ENCODE measurements at regions not wholly inside any gene's neighbourhood (a gene's known extent, or its start where the extent isn't known, plus 50 kb on each side); places are given as distances from the start of the nearest gene placed in this dataset.

GRCh38 chr17:6290488-6291196 is 144.3 kb downstream of the AIPL1 start:
- Histone ChIP-seq H4K8ac (ENCODE audit: low read depth in 2 of 2, low read length in 2 of 2) (no peak overlapping the region), H3K23ac (ENCODE audit: low read depth, low read length) (no peak overlapping the region), H2BK5ac (ENCODE audit: low read depth, low read length, poor library complexity, severe bottlenecking) (no peak overlapping the region), H3K18ac (ENCODE audit: low read depth, low read length) (no peak overlapping the region), H3K9me3 (ENCODE audit: control insufficient read depth, insufficient read depth, low read length) (peaks cover 11% of the 10 kb centered on the region), H2AFZ (replicated peaks; ENCODE audit: low read length, poor library complexity) (no peak overlapping the region), H3K9me1 (ENCODE audit: insufficient read depth, low read length) (no peaks in the 10 kb centered on the region), H3K4me3 (ENCODE audit: insufficient read depth, low read depth, low read length) (no peak overlapping the region), H2BK15ac (ENCODE audit: low read depth, low read length) (no peak overlapping the region), H4K91ac (ENCODE audit: insufficient read depth, low read depth, low read length) (no peak overlapping the region), H3K4me2 (ENCODE audit: low read depth, low read length) (no peak overlapping the region), H2BK20ac (ENCODE audit: low read depth, low read length) (no peak overlapping the region), H3K27me3 (ENCODE audit: control insufficient read depth, insufficient read depth, low read length) (no peaks in the 10 kb centered on the region), H2AK9ac (replicated peaks; ENCODE audit: low read depth, low read length, poor library complexity) (no peak overlapping the region), H3K9ac (ENCODE audit: low read depth, low read length) (no peak overlapping the region), H3K4me1 (ENCODE audit: control insufficient read depth, insufficient read depth, low read length) (no peaks in the 10 kb centered on the region), H2BK120ac (ENCODE audit: low read depth, low read length) (no peak overlapping the region), H3K56ac (ENCODE audit: extremely low read depth, insufficient read depth, low read length) (no peak overlapping the region), H3K36me3 (ENCODE audit: control insufficient read depth, insufficient read depth, low read length) (no peaks in the 10 kb centered on the region), H2AK5ac (ENCODE audit: low read depth, low read length) (no peak overlapping the region), H4K5ac (ENCODE audit: low read depth, low read length) (no peak overlapping the region), H4K20me1 (ENCODE audit: insufficient read depth, low read length) (no peaks in the 10 kb centered on the region), H3K4ac (ENCODE audit: low read depth, low read length) (no peak overlapping the region), H3K27ac (ENCODE audit: insufficient read depth, low read length) (no peak overlapping the region), H3K14ac (replicated peaks; ENCODE audit: low read depth, low read length) (no peak overlapping the region), H3K79me1 (ENCODE audit: low read depth in 1 of 2, low read length in 2 of 2) (no peaks in the 10 kb centered on the region)
- intact Hi-C loops (cut with micrococcal nuclease) (loop anchor here (10.0 kb wide), 1 partner anchor 114 kb away; no protein-coding TSS in a partner anchor), in situ Hi-C loops (cut with MboI; ENCODE audit: low sequenced_read_pairs) (no loop called here), dilution Hi-C loops (cut with HindIII; ENCODE audit: low sequenced_read_pairs, unreplicated experiment) (no loop called here)
- DNase-seq (no peak), ATAC-seq (ENCODE audit: low read depth) (no peak)
- ChIA-PET POLR2A (ENCODE audit: unreplicated experiment) (no interaction called here), CTCF (no interaction called here)
- TF ChIP-seq BHLHE40 (IDR thresholded peaks at IDR 0.05; ENCODE audit: low read depth, low read length) (no peak), ELK1 (IDR thresholded peaks at IDR 0.05; ENCODE audit: borderline replicate concordance, low read depth, low read length) (no peak), CTCF (conservative IDR thresholded peaks at IDR 0.05; ENCODE audit: low read depth, low read length) (no peak), MAFK (IDR thresholded peaks at IDR 0.05; ENCODE audit: low read depth, low read length) (no peak), USF2 (IDR thresholded peaks at IDR 0.05; ENCODE audit: low read depth, low read length) (no peak), POLR2A (IDR thresholded peaks at IDR 0.05; ENCODE audit: low read depth, low read length) (no peak), SMC3 (IDR thresholded peaks at IDR 0.05; ENCODE audit: low read depth, low read length) (no peak), CEBPB (IDR thresholded peaks at IDR 0.05; ENCODE audit: low read depth, low read length) (no peak), MXI1 (IDR thresholded peaks at IDR 0.05; ENCODE audit: borderline replicate concordance, low read depth, low read length) (no peak), RAD21 (IDR thresholded peaks at IDR 0.05; ENCODE audit: low read length) (no peak), CHD1 (IDR thresholded peaks at IDR 0.05; ENCODE audit: low read depth, low read length) (no peak), MAZ (IDR thresholded peaks at IDR 0.05; ENCODE audit: borderline replicate concordance, low read depth, low read length) (no peak), RCOR1 (IDR thresholded peaks at IDR 0.05; ENCODE audit: insufficient replicate concordance, low read length) (no peak)
- no CpG with 5 or more reads among the region's 2 CpGs for WGBS, 2 experiments (ENCODE audit: extremely low coverage in 2 of 2, insufficient read length in 1 of 2)
- BruUV-seq (replicated peaks), result no TSS peak

Data from IMR-90 (cell line).